ENCODE measurements at regions not wholly inside any gene's neighbourhood (a gene's known extent, or its start where the extent isn't known, plus 50 kb on each side); places are given as distances from the start of the nearest gene placed in this dataset.

DNA sequence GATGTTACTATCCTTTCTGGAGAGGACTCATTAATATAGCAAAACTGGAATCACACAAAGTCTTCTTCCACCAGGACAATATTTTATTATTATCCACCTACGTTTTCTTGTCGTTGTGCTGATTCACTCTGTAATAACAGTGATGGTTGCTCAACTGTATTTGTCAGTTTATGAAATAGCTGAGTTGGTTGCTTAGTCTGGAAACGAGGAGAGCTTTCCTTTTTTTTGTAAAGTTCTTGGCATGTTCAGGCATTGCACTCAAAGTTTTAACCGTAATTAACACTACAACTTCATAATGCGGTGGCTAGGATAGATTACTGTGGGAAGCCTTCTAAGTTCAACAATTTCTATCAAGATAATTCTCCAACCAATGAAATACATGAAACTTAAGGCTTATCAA lies 131.2 kb downstream of the RAP2B start:
- no peaks in the 10 kb centered on the region for H3K36me3 ChIP-seq (ENCODE audit: control insufficient read depth in 1 of 2, insufficient read depth in 2 of 2, low read length in 2 of 2)
- no peaks in the 10 kb centered on the region for H4K20me1 ChIP-seq (ENCODE audit: insufficient read depth)
- intact Hi-C loops (cut with micrococcal nuclease) = loop anchor here (5.0 to 10.0 kb wide), 4 partner anchors 131 to 474 kb away; partner anchors contain the start of gene RAP2B
- no peak overlapping the region for H3K9ac ChIP-seq (ENCODE audit: low read length)
- RAD21 ChIA-PET (ENCODE audit: low non-redundant PET in 1 of 2, low total read pairs in 2 of 2, uncharacterized antibody in 2 of 2, unreplicated experiment in 2 of 2) = no interaction called here
- no peaks in the 10 kb centered on the region for H3K9me2 ChIP-seq (ENCODE audit: insufficient read depth)
- no peak for TF ChIP-seq EZH2phosphoT487 (IDR thresholded peaks at IDR 0.05; ENCODE audit: borderline replicate concordance)
- TF ChIP-seq SIN3A (IDR thresholded peaks at IDR 0.05; ENCODE audit: low read depth) = no peak
- TF ChIP-seq YY1 (IDR thresholded peaks at IDR 0.05; ENCODE audit: extremely low read depth, insufficient replicate concordance, low read depth, low read length) = no peak
- TF ChIP-seq, protein P1, sequence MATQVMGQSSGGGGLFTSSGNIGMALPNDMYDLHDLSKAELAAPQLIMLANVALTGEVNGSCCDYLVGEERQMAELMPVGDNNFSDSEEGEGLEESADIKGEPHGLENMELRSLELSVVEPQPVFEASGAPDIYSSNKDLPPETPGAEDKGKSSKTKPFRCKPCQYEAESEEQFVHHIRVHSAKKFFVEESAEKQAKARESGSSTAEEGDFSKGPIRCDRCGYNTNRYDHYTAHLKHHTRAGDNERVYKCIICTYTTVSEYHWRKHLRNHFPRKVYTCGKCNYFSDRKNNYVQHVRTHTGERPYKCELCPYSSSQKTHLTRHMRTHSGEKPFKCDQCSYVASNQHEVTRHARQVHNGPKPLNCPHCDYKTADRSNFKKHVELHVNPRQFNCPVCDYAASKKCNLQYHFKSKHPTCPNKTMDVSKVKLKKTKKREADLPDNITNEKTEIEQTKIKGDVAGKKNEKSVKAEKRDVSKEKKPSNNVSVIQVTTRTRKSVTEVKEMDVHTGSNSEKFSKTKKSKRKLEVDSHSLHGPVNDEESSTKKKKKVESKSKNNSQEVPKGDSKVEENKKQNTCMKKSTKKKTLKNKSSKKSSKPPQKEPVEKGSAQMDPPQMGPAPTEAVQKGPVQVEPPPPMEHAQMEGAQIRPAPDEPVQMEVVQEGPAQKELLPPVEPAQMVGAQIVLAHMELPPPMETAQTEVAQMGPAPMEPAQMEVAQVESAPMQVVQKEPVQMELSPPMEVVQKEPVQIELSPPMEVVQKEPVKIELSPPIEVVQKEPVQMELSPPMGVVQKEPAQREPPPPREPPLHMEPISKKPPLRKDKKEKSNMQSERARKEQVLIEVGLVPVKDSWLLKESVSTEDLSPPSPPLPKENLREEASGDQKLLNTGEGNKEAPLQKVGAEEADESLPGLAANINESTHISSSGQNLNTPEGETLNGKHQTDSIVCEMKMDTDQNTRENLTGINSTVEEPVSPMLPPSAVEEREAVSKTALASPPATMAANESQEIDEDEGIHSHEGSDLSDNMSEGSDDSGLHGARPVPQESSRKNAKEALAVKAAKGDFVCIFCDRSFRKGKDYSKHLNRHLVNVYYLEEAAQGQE (IDR thresholded peaks at IDR 0.05; ENCODE audit: low read depth) = no peak
- no peak for TF ChIP-seq SRF (IDR thresholded peaks at IDR 0.05; ENCODE audit: low read depth)
- DNase-seq (ENCODE audit: low read depth, low spot score) (no peak), ATAC-seq (no peak)
- POLR2A ChIA-PET = no interaction called here
- H3K4me2 ChIP-seq (ENCODE audit: low read length) = no peak overlapping the region
- no peak overlapping the region for H2AFZ ChIP-seq (ENCODE audit: low read depth, low read length, poor library complexity, severe bottlenecking)
- no peak overlapping the region for H3K4me3 ChIP-seq (replicated peaks in 1 of 2; ENCODE audit: low read depth in 1 of 2, low read length in 2 of 2)
- no peaks in the 10 kb centered on the region for H3K9me3 ChIP-seq (ENCODE audit: control insufficient read depth in 1 of 2, insufficient read depth in 1 of 2, low read depth in 1 of 2, low read length in 2 of 2)
- no peaks in the 10 kb centered on the region for H3K27me3 ChIP-seq (ENCODE audit: insufficient read depth, low read length)
- H3K79me2 ChIP-seq (ENCODE audit: insufficient read depth, low read length) = no peaks in the 10 kb centered on the region
- CTCF ChIA-PET = no interaction called here
- peaks cover 0 to 13% of the 10 kb centered on the region in 2 experiments; a peak in 2 of 4 replicates for H3K4me1 ChIP-seq (ENCODE audit: control insufficient read depth in 1 of 2, insufficient read depth in 2 of 2, low read length in 2 of 2)
- H3K27ac ChIP-seq (ENCODE audit: low read depth, low read length) = no peak overlapping the region
- no TSS peak for BruUV-seq (replicated peaks)

DNA sequence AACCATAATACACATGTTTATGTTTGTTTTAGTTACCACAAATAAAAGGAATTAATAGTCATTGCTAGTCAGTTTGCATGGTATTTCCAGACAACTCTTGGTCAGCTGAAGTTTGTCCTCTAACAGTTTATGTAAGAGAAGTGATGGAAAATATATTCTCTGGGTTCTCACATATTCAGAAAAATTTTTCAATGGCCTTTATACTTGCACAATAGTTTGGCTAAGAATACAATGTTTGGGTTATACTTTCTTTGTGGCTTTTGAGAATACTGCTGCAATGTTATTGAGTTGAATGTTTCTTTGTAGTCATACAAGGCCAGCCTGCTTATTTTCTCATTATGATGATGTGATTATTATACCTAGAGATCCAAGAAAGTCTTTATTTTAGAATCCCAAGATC lies 133.9 kb downstream of the RAP2B start:
- no peaks in the 10 kb centered on the region for H3K27me3 ChIP-seq (ENCODE audit: insufficient read depth, low read length)
- no peaks in the 10 kb centered on the region for H3K36me3 ChIP-seq (ENCODE audit: control insufficient read depth in 1 of 2, insufficient read depth in 2 of 2, low read length in 2 of 2)
- intact Hi-C loops (cut with micrococcal nuclease) = loop anchor here (10.0 kb wide), 1 partner anchor 149 kb away; no protein-coding TSS in a partner anchor
- BruUV-seq (replicated peaks) = no TSS peak
- H2AFZ ChIP-seq (ENCODE audit: low read depth, low read length, poor library complexity, severe bottlenecking) = no peak overlapping the region
- no peak for DNase-seq (ENCODE audit: low read depth, low spot score)
- no peak overlapping the region for H3K4me3 ChIP-seq (replicated peaks in 1 of 2; ENCODE audit: low read depth in 1 of 2, low read length in 2 of 2)
- H3K9ac ChIP-seq (ENCODE audit: low read length) = no peak overlapping the region
- ChIA-PET POLR2A (no interaction called here), RAD21 (ENCODE audit: low non-redundant PET in 1 of 2, low total read pairs in 2 of 2, uncharacterized antibody in 2 of 2, unreplicated experiment in 2 of 2) (no interaction called here), CTCF (no interaction called here)
- TF ChIP-seq CEBPB (IDR thresholded peaks at IDR 0.05; ENCODE audit: low read depth) (no peak), FOSL1 (IDR thresholded peaks at IDR 0.05; ENCODE audit: low read depth) (no peak), ELF1 (IDR thresholded peaks at IDR 0.05; ENCODE audit: borderline replicate concordance, low read depth) (no peak), EZH2phosphoT487 (IDR thresholded peaks at IDR 0.05; ENCODE audit: borderline replicate concordance) (no peak), JUND (IDR thresholded peaks at IDR 0.05) (no peak), ZFX (IDR thresholded peaks at IDR 0.05) (no peak)
- TF ChIP-seq, protein P2, sequence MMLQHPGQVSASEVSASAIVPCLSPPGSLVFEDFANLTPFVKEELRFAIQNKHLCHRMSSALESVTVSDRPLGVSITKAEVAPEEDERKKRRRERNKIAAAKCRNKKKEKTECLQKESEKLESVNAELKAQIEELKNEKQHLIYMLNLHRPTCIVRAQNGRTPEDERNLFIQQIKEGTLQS (IDR thresholded peaks at IDR 0.05) = no peak
- TF ChIP-seq, protein P3, sequence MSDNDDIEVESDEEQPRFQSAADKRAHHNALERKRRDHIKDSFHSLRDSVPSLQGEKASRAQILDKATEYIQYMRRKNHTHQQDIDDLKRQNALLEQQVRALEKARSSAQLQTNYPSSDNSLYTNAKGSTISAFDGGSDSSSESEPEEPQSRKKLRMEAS (IDR thresholded peaks at IDR 0.05) = no peak
- H3K79me2 ChIP-seq (ENCODE audit: insufficient read depth, low read length) = no peaks in the 10 kb centered on the region
- H3K27ac ChIP-seq (ENCODE audit: low read depth, low read length) = no peak overlapping the region
- H3K4me1 ChIP-seq (ENCODE audit: control insufficient read depth in 1 of 2, insufficient read depth in 2 of 2, low read length in 2 of 2) = 0 out of 4 replicates have a peak, but pooled peaks cover 0 to under 1% of the 10 kb centered on the region in 2 experiments
- H3K9me3 ChIP-seq (ENCODE audit: control insufficient read depth in 1 of 2, insufficient read depth in 1 of 2, low read depth in 1 of 2, low read length in 2 of 2) = no peaks in the 10 kb centered on the region
- H4K20me1 ChIP-seq (ENCODE audit: insufficient read depth) = no peaks in the 10 kb centered on the region
- no peak overlapping the region for H3K4me2 ChIP-seq (ENCODE audit: low read length)
- ATAC-seq = no peak
- no peaks in the 10 kb centered on the region for H3K9me2 ChIP-seq (ENCODE audit: insufficient read depth)

All from HCT116 (cell line).